Keratinocyte (primary cell): ENCODE measurements at regions not wholly inside any gene's neighbourhood (a gene's known extent, or its start where the extent isn't known, plus 50 kb on each side); places are given as distances from the start of the nearest gene placed in this dataset.

Experiments
- DNase-seq: peaks from one replicate; pipeline ENCODE4 v3.0.0-alpha.2; 2011; ENCODE audit warnings: low read depth, missing footprints, low spot score
- FAIRE-seq: peaks from 2 replicates; lab custom pipeline; 2011; peaks lifted over from hg19 to GRCh38; lab: Jason Lieb, UNC
- H2AFZ ChIP-seq: 2 replicates; pipeline ENCODE4 v1.6.0; 2012; ENCODE audit warnings: low read length, control low read depth, inconsistent platforms; ENCODE audit not compliant: control insufficient read depth
- H3K27ac ChIP-seq: 2 replicates; pipeline ENCODE4 v1.5.1; 2011; ENCODE audit warnings: low read length; ENCODE audit not compliant: control insufficient read depth, insufficient read depth
- H3K27me3 ChIP-seq: 3 replicates; pipeline ENCODE4 v1.6.0; 2011; ENCODE audit warnings: low read length; ENCODE audit not compliant: control insufficient read depth, insufficient read depth; ENCODE audit errors: extremely low read depth
- H3K36me3 ChIP-seq, 2 experiments: 2 replicates in 1 of 2; 3 replicates in 1 of 2; pipeline ENCODE4 v1.5.1; 2011; ENCODE audit warnings: low read length in 2 of 2, mild to moderate bottlenecking in 1 of 2; ENCODE audit not compliant: control insufficient read depth in 2 of 2, insufficient read depth in 2 of 2; ENCODE audit errors: extremely low read depth in 1 of 2
- H3K4me1 ChIP-seq: 3 replicates; pipeline ENCODE4 v1.5.1; 2011; ENCODE audit warnings: low read length; ENCODE audit not compliant: control insufficient read depth, insufficient read depth; ENCODE audit errors: extremely low read depth
- H3K4me2 ChIP-seq: 3 replicates; pipeline ENCODE4 v1.6.0; 2011; ENCODE audit warnings: low read depth, low read length; ENCODE audit not compliant: control insufficient read depth, insufficient read depth; ENCODE audit errors: extremely low read depth
- H3K4me3 ChIP-seq, 3 experiments: fragments of 200-600 bp in 1 of 3; sonication (generic) in 1 of 3; 2 replicates in 2 of 3; 3 replicates in 1 of 3; pipeline ENCODE4 v1.5.1; 2011 to 2016; ENCODE audit warnings: low read length in 3 of 3, mild to moderate bottlenecking in 3 of 3, control low read depth in 2 of 3, inconsistent platforms in 1 of 3, low read depth in 1 of 3, mixed read lengths in 1 of 3, mixed run types in 1 of 3, moderate library complexity in 1 of 3; ENCODE audit not compliant: control insufficient read depth in 2 of 3, insufficient read depth in 2 of 3; ENCODE audit errors: extremely low read depth in 1 of 3
- H3K79me2 ChIP-seq: 2 replicates; pipeline ENCODE4 v1.6.0; 2012; ENCODE audit warnings: low read length; ENCODE audit not compliant: control insufficient read depth, insufficient read depth
- H3K9ac ChIP-seq: 3 replicates; pipeline ENCODE4 v1.6.0; 2011; ENCODE audit warnings: low read length; ENCODE audit not compliant: control insufficient read depth, insufficient read depth; ENCODE audit errors: extremely low read depth
- H3K9me1 ChIP-seq: 3 replicates; pipeline ENCODE4 v1.6.0; 2011; ENCODE audit warnings: low read length; ENCODE audit not compliant: control insufficient read depth, insufficient read depth; ENCODE audit errors: extremely low read depth
- H3K9me3 ChIP-seq: 2 replicates; pipeline ENCODE4 v1.5.1; 2012; ENCODE audit warnings: low read depth, low read length; ENCODE audit not compliant: control insufficient read depth
- H4K20me1 ChIP-seq: 3 replicates; pipeline ENCODE4 v1.6.0; 2011; ENCODE audit warnings: low read length; ENCODE audit not compliant: control insufficient read depth, insufficient read depth; ENCODE audit errors: extremely low read depth
- EZH2 ChIP-seq: IDR thresholded peaks from one replicate; pipeline ENCODE4 v1.6.1; 2012; ENCODE audit warnings: inconsistent platforms, mild to moderate bottlenecking, low read length, moderate library complexity
- dilution Hi-C: fragments of 300-500 bp; cut with MboI; formaldehyde crosslinking; loops from one replicate; pipeline ENCODE4 v1.7.0; 2020; ENCODE audit warnings: low sequenced_read_pairs; ENCODE audit not compliant: extremely low pct_ligation_motif_present
- TF ChIP-seq, protein P1 (sequence below), 3 experiments: IDR thresholded peaks in 1 of 3; conservative IDR thresholded peaks in 1 of 3; optimal IDR thresholded peaks in 1 of 3; 2 replicates in 2 of 3; 3 replicates in 1 of 3; pipeline versions ENCODE3 to v1.5.1; 2011; ENCODE audit warnings: low read length in 3 of 3, mild to moderate bottlenecking in 3 of 3, moderate library complexity in 2 of 3, control low read depth in 1 of 3, inconsistent platforms in 1 of 3; ENCODE audit not compliant: insufficient read depth in 2 of 3; ENCODE audit errors: extremely low read depth in 1 of 3

DNA sequence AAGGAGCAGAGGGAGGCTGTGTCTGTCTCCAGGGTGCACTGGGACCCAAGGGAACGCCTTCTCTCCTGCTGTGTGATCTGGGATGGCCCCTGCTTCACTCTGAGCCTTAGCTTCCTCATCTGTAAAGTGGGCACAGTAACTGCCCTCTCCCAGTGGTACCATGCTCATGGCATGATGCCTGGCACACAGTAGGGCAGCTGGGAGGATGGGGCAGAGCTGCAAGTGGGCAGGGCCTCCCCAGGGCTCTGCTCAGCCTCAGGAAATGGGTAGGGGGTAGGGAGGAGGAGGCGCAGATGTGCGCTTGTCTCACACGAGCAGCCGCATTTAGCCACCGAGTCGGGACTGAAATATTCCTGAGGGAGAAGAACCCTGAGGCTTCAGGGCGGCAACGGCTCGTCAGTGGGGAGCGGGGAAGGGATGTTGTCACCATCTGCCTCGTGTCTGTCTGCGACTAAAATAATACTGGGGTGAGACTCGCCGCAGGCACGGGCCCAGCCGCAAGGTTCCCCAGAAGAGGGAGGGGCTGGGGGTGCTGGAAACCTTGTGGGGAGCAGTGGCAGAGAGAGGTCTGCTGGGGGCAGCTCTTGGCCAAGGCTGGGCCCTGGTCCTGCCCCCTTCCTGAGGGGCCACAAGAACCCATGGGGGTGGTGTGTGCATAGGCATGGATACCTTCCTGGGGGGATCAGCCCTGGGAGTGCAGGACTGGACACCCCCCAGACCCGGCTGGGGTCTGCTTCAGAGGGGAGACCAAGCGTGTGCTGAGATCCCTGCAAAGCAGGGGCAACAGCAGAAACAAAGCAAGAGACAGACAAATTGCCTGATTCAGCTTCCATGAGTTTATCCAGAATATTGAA lies 55.2 kb upstream of the PSD2 start:
- H3K36me3 ChIP-seq, result no peaks in the 10 kb centered on the region
- no peaks in the 10 kb centered on the region for H3K9me1 ChIP-seq
- H2AFZ ChIP-seq, result no peak overlapping the region
- H3K4me1 ChIP-seq, result peaks cover 6% of the 10 kb centered on the region
- dilution Hi-C loops, result no loop called here
- H3K9ac ChIP-seq, result no peak overlapping the region
- DNase-seq (no peak), FAIRE-seq (no peak)
- no peak overlapping the region for H3K4me2 ChIP-seq
- H3K79me2 ChIP-seq, result no peaks in the 10 kb centered on the region
- TF ChIP-seq EZH2, result no peak
- TF ChIP-seq, protein P1, sequence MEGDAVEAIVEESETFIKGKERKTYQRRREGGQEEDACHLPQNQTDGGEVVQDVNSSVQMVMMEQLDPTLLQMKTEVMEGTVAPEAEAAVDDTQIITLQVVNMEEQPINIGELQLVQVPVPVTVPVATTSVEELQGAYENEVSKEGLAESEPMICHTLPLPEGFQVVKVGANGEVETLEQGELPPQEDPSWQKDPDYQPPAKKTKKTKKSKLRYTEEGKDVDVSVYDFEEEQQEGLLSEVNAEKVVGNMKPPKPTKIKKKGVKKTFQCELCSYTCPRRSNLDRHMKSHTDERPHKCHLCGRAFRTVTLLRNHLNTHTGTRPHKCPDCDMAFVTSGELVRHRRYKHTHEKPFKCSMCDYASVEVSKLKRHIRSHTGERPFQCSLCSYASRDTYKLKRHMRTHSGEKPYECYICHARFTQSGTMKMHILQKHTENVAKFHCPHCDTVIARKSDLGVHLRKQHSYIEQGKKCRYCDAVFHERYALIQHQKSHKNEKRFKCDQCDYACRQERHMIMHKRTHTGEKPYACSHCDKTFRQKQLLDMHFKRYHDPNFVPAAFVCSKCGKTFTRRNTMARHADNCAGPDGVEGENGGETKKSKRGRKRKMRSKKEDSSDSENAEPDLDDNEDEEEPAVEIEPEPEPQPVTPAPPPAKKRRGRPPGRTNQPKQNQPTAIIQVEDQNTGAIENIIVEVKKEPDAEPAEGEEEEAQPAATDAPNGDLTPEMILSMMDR (optimal IDR thresholded peaks at IDR 0.05 in 1 of 3, IDR thresholded peaks at IDR 0.05 in 1 of 3, conservative IDR thresholded peaks at IDR 0.05 in 1 of 3; ENCODE audit: extremely low read depth in 1 of 3, insufficient read depth in 2 of 3, low read length in 3 of 3), result no peak
- no peaks in the 10 kb centered on the region for H3K9me3 ChIP-seq
- H3K27ac ChIP-seq, result no peak overlapping the region
- no peaks in the 10 kb centered on the region for H4K20me1 ChIP-seq
- peaks cover 10% of the 10 kb centered on the region for H3K27me3 ChIP-seq
- no peak overlapping the region for H3K4me3 ChIP-seq

DNA sequence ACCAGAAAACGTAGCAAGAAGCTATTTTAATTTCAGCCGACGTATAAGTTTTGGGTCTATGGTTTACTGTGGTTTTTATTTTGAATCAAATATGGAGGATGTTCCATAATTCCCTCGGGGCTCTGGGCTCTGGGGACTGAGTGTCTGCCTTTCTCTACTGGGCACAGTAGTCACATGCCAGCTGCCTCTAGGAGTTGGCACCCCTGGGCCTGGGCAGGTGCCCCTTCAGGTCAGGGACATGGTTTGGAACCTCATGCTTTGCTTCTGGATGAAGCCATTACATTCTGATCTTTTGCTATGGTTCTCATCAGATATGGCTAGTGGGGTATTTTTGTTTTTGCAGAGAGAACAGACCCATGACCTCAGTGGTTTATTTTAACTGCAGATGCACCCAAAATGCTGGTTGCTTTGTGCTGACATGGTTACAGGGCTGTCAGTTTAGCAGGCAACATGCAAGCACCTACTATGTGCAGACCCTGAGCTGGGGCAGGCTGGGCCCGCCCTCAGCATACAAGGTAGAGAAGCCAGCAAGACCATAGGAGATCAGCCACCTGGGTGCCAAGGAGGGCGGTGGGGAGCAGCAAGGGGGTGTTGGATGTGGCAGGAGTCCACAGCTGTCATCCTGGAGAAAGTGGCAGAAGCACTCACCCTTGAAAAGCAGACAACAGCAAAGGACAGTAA lies 54.5 kb upstream of the PSD2 start:
- Histone ChIP-seq H3K27me3 (peaks cover 18% of the 10 kb centered on the region), H2AFZ (no peak overlapping the region), H3K4me3 (no peak overlapping the region), H3K36me3 (no peaks in the 10 kb centered on the region), H4K20me1 (no peaks in the 10 kb centered on the region), H3K9me1 (no peaks in the 10 kb centered on the region), H3K9ac (no peak overlapping the region), H3K9me3 (no peaks in the 10 kb centered on the region), H3K27ac (no peak overlapping the region), H3K4me2 (no peak overlapping the region), H3K79me2 (no peaks in the 10 kb centered on the region), H3K4me1 (peaks cover 9% of the 10 kb centered on the region)
- TF ChIP-seq, protein P1 (optimal IDR thresholded peaks at IDR 0.05 in 1 of 3, IDR thresholded peaks at IDR 0.05 in 1 of 3, conservative IDR thresholded peaks at IDR 0.05 in 1 of 3; ENCODE audit: extremely low read depth in 1 of 3, insufficient read depth in 2 of 3, low read length in 3 of 3), result no peak
- no peak for TF ChIP-seq EZH2
- dilution Hi-C loops, result no loop called here
- DNase-seq (no peak), FAIRE-seq (no peak)
